HG03378 (cell line): ENCODE measurements at regions not wholly inside any gene's neighbourhood (a gene's known extent, or its start where the extent isn't known, plus 50 kb on each side); places are given as distances from the start of the nearest gene placed in this dataset.

Experiments
- ATAC-seq: cut with Tn5 transposase; IDR thresholded peaks from one replicate; pipeline ENCODE4 v1.9.1; 2021; ENCODE audit warnings: mild to moderate bottlenecking, moderate library complexity; ENCODE audit not compliant: unreplicated experiment

DNA sequence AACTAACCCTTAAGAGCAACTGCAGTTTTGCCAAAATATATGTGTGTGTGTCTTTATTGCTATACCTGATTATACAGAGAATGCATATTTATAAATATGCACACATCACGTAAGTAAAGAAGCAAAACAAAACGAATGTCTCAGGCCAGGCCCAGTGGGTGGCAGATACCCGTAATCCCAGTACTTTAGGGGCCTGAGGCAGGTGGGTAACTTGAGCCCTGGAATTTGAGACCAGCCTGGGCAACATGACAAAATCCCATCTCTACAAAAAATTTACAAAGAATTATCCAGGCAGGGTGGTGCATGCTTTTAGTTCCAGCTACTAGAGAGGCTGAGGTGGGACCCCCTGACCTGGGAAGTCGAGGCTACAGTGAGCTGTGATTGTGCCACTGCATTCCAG is 745.3 kb downstream of the SATB2 start:
- no peak for ATAC-seq

GRCh38 chr2:198711484-198711883 is 746.3 kb downstream of the SATB2 start:
- ATAC-seq: no peak

DNA sequence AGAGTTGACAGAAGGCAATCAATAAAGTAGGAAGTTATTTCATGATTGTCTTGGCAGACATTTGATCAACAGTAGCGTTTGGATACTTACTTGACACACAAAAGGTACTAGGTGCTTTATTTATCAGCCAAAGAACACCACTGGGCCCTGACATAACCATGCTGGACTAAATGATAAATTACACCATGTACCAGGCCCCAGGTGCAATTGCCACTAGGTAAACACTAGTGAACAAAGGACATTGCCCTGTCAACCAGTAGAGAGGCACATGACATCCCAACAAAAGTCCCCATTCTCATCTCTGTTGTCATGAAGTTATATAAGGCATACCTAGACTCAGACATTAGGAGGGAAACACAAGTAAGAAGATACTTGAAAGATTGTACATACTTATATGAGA is 747.2 kb downstream of the SATB2 start:
- no peak for ATAC-seq

DNA sequence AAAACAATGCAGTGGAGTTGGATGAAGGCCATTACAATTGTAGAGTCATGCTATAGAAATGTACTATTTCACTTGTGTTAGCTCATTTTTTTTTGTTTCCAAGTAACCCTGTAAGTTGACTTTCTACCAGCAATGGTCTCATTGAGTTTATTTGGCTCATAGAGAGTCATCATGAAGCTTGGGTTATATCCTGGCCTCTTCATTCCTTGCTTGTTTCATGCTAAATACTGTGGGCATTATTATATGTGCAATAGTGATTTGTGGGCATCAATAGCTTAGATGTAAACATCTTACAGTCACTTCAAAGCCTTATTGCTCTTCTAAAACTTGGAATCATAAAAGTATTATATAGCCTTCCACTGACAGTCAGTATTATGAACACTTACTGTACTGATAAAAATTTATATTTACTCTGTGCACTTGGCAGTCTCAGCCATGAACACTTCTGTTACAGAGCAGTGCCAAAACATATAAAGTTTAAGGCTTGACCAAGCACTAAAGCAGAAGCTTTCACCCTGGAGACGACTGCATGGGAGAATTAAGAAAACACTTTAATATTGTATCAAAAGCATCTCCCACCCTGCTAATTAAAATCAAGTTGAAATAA is 751.2 kb downstream of the SATB2 start:
- no peak for ATAC-seq

GRCh38 chr2:198703281-198703680 is 754.5 kb downstream of the SATB2 start:
- ATAC-seq: no peak

DNA sequence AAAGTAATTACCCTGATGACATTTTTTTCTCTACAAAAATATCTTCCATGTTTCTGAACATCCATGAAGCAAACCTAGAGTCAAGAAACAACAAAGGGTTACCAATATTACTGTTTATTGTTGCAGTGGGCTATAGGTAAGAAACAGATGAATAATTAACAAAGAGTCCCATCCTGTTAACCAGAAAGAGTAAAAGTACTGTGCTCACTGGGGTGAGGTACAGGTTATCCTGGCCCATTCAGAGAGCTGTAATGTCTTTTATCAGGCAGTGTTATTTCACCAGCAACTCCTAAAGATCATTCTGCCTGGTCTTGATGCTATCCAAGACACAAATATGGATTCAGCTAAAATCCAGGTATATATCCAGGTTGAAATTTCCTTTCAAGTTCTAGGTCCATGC is 754.9 kb downstream of the SATB2 start:
- ATAC-seq: no peak

- no peak for ATAC-seq
These were observed 756.3 kb downstream of the SATB2 start for GRCh38 chr2:198701481-198701880.

GRCh38 chr2:198700319-198700718 is 757.4 kb downstream of the SATB2 start:
- ATAC-seq: no peak

- no peak for ATAC-seq
These were observed 759.5 kb downstream of the SATB2 start for GRCh38 chr2:198698230-198698629.

DNA sequence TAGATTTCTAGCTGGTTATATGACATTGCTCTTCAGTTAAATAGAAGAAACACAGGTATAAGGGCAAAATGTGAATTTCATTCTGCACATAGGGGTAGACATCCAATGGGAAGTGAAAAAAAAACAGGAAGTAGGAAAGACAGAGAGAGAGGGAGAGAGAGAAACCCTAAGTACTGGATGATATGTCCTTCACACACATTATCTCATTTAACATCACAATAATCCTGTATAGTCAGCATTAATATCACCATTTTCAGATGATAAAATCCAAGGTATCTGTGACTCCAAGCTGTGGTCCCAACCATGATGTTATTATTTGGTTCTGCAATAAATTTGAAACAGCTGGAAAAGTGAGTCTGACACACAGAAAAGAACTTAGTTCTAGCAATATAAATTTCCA is 759.9 kb downstream of the SATB2 start:
- ATAC-seq: no peak

DNA sequence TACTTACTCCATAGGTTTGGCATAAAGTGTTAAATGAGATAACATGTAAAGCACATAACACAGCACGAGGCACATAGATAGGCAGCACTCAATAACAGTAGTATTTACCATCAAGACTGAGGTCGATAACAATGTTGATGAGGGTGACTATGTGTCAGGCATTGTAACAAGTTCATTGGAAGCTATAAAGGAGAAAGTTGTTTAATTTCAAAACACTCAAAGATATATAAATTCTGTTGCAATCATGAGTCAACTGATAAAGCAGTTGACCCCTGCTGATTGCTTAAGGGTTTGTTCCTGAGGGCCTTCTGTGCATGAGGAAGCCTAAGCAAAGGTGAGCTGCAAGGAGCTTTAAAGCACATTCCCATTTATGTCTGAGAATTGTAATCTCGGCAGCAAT is 760.5 kb downstream of the SATB2 start:
- no peak for ATAC-seq

GRCh38 chr2:198695879-198696278 is 761.9 kb downstream of the SATB2 start:
- ATAC-seq: no peak

GRCh38 chr2:198692907-198693510 is 764.7 kb downstream of the SATB2 start:
- no peak for ATAC-seq

DNA sequence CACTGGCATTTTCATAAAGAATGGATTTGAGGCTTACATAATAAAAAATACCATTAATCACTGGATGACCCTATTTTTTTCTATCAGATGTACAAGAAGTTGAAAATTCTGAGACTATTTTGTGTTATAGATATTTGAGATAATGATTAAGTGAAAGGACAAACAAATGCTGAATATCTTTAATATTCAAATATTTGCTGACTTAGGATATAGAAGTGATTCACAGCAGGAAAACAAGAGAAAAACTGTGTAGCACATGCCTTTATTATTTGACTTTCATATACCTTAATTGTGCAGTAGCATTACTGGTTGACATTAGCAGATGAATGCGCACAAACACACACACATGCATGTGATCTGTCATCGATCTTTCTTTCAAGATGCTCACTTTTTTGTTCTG is 766.5 kb downstream of the SATB2 start:
- ATAC-seq: no peak

DNA sequence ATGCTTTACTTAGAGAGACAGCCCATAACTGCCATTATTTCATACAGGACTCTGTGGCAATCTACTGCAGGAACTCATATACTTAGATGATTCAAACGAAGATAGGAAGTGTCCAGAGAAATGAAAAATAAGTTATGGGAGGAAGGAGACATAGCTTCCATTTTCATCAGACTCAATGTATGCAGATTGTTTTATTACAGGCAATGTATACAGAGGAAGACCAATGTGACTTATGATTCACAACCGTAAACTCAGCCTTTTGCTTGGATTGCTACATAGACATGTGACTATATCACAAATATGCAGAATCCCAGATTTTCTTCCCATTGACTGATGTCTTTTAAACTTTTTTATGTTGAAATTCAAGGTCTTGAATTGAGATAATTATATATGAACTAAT is 793.4 kb downstream of the SATB2 start:
- no peak for ATAC-seq

DNA sequence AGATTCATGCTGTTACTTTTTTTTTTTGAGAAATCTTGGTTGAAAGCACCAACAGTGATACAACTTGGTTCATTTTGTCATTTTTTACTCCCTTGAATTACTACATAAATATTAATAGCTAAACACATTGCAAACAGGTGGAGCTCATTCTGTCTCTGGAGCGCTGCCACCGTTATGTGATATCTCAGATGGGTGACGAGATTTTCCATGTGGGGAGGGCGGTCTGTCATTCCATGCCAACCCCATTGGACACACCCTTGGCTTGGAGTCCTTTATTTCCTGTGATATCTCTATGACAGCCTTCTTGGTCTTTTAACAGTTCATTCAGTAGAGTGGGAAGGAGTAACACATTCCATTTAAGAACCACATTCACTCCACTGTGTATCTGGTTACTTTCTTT is 794.8 kb downstream of the SATB2 start:
- ATAC-seq: no peak

DNA sequence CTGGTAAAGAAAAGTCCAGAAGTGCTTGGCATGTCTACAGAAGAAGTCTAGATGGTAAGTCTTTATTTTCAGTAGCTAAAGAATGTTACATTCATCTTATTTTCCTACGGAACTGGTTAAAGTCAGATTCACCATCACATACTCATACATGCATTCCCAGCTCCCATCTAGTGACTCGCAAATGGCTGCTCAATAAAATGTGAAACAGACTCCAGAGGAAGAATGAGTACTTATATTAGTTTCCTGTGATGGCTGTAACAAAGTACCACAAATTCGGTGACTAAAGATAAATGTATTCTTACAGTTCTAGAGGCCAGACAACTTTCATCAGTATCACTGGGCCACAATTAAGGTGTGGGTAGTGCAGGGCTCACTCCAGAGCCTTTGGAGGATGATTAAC is 797.2 kb downstream of the SATB2 start:
- ATAC-seq: no peak

DNA sequence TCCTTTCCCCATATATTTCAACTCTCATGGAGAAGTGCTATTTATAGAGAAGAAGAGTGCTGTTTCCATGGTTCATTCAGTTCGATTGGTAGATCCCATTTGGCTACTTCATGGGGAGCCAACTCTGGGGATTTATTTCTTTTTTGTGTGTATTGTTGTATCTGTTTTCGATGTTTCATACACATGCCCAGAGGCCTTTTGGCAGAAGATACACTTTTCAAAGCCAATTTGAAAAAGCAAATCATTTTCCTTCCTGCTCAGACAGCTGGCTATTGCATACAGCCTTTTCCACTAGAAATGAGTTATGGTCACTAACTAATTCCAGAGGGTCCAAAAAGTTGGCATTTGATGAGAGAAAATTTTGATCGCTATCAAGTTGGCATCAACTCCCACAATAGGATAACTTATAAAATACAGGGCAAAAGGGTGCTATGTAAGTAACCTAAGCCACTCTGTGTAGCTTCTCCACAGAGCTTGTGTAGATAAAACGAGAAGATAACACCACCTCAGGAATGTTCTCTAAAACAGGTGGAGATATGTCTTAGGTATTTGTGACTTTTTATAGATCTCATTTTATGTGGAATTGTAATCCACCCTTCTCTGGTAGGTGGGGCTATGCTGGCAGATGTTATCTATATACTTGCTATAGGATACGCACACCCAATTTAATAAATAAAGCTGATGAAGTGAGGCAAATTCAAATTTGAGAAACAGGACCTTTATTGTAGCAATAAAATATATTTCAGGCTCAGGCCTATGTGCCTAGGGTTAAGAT is 798.5 kb downstream of the SATB2 start:
- no peak for ATAC-seq

DNA sequence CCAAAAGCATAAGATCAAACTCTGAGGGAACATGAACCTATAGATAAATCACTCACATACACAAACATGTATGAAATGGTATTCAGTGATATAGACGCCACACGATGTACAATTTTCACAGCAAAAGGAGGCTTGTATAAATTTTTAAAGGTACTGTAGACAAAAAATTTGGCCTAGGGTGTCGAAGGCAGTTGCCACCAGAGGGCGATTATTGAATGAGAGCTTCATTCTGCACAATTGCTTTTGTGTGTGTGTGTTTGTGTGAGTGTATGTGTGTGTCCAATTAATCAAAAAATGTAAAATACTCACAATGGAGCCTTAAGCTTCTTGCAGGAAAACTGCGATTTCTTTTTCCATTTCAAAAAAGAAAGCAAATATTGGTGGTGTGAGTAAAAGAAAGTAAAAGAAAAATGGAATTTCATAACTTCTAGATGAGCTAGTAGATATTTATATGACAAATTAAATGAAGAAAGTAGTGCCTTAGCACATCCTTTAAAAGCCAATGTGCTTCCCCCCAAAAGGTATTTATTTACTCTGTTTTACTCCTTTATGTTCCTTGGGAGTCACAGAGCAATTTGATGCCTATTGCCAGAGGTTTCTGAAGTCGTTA is 800.1 kb downstream of the SATB2 start:
- no peak for ATAC-seq

DNA sequence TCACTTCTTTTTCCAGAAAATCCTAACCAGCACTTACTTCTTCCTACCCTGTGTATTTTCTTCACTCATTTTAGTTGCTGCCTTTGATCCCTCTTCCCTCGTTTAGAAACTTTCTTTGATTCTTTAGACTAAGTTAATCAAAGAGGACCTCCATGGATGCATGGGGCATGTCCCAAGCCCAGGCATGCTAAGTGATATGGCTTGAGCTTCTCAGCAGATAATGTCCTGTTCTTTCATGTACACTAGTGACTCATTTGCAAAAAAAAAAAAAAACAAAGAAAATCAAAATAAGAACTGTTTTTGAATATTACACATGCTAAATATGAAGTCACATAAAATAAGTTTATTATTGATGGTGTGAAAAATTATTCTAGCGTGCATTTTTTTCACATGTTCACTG is 800.9 kb downstream of the SATB2 start:
- ATAC-seq: no peak

GRCh38 chr2:198654646-198655045 is 803.1 kb downstream of the SATB2 start:
- ATAC-seq: no peak

GRCh38 chr2:198653311-198653710 is 804.4 kb downstream of the SATB2 start:
- ATAC-seq: no peak
